ENCODE measurements at regions not wholly inside any gene's neighbourhood (a gene's known extent, or its start where the extent isn't known, plus 50 kb on each side); places are given as distances from the start of the nearest gene placed in this dataset.

DNA sequence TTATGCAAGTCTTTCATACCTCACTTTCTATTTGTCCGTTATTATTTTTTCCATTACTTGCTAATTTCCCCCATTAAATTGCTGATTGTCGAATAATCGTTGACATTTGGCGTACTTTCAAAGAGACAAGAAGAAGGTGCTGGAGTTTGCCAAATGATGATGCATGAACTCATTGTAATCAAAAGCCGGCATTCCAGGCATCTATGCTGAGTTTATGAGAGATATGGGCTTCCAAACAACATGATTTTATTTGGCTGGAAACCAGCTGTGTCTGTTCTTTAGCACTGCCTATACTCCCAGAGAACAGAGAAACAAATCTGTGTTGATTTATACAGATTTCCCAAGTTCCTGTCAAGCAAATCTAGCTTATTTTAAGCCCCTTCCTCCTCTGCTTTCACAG, 80.8 kb upstream of the RPS6KA3 start:
- TF ChIP-seq, protein P1, sequence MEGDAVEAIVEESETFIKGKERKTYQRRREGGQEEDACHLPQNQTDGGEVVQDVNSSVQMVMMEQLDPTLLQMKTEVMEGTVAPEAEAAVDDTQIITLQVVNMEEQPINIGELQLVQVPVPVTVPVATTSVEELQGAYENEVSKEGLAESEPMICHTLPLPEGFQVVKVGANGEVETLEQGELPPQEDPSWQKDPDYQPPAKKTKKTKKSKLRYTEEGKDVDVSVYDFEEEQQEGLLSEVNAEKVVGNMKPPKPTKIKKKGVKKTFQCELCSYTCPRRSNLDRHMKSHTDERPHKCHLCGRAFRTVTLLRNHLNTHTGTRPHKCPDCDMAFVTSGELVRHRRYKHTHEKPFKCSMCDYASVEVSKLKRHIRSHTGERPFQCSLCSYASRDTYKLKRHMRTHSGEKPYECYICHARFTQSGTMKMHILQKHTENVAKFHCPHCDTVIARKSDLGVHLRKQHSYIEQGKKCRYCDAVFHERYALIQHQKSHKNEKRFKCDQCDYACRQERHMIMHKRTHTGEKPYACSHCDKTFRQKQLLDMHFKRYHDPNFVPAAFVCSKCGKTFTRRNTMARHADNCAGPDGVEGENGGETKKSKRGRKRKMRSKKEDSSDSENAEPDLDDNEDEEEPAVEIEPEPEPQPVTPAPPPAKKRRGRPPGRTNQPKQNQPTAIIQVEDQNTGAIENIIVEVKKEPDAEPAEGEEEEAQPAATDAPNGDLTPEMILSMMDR (IDR thresholded peaks at IDR 0.05 in 2 of 3, conservative IDR thresholded peaks at IDR 0.05 in 1 of 3; ENCODE audit: borderline replicate concordance in 1 of 3, insufficient read depth in 1 of 3, low read depth in 2 of 3, low read length in 2 of 3), result no peak
- no peak for TF ChIP-seq POLR2A (IDR thresholded peaks at IDR 0.05; ENCODE audit: borderline replicate concordance, extremely low read depth, insufficient read depth, insufficient read length)
- TF ChIP-seq EZH2 (IDR thresholded peaks at IDR 0.05), result no peak
- TF ChIP-seq, protein P2, sequence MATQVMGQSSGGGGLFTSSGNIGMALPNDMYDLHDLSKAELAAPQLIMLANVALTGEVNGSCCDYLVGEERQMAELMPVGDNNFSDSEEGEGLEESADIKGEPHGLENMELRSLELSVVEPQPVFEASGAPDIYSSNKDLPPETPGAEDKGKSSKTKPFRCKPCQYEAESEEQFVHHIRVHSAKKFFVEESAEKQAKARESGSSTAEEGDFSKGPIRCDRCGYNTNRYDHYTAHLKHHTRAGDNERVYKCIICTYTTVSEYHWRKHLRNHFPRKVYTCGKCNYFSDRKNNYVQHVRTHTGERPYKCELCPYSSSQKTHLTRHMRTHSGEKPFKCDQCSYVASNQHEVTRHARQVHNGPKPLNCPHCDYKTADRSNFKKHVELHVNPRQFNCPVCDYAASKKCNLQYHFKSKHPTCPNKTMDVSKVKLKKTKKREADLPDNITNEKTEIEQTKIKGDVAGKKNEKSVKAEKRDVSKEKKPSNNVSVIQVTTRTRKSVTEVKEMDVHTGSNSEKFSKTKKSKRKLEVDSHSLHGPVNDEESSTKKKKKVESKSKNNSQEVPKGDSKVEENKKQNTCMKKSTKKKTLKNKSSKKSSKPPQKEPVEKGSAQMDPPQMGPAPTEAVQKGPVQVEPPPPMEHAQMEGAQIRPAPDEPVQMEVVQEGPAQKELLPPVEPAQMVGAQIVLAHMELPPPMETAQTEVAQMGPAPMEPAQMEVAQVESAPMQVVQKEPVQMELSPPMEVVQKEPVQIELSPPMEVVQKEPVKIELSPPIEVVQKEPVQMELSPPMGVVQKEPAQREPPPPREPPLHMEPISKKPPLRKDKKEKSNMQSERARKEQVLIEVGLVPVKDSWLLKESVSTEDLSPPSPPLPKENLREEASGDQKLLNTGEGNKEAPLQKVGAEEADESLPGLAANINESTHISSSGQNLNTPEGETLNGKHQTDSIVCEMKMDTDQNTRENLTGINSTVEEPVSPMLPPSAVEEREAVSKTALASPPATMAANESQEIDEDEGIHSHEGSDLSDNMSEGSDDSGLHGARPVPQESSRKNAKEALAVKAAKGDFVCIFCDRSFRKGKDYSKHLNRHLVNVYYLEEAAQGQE (IDR thresholded peaks at IDR 0.05; ENCODE audit: low read depth), result no peak
